Vagina (tissue), 2 donors: ENCODE measurements at regions not wholly inside any gene's neighbourhood (a gene's known extent, or its start where the extent isn't known, plus 50 kb on each side); places are given as distances from the start of the nearest gene placed in this dataset.
A peak's percentile ranks its signal among the peaks of the same experiment; 100 is the strongest.

Source experiments
- DNase-seq, 2 donors: peaks; one replicate each; pipeline ENCODE4 v3.0.0-alpha.2; 2017; ENCODE audit errors: extremely low spot score in 2 of 2
- H3K27ac ChIP-seq: fragments of 200-600 bp; sonication (generic); one replicate; pipeline ENCODE4 v1.5.1; 2019
- H3K27me3 ChIP-seq: fragments of 200-600 bp; sonication (generic); one replicate; pipeline ENCODE4 v1.5.1; 2019
- H3K36me3 ChIP-seq, 2 donors: fragments of 200-600 bp; sonication (generic); one replicate each; pipeline ENCODE4 v1.5.1; 2017 to 2019
- H3K4me1 ChIP-seq: fragments of 200-600 bp; sonication (generic); one replicate; pipeline ENCODE4 v1.5.1; 2019
- H3K4me3 ChIP-seq, 2 donors: fragments of 200-600 bp; sonication (generic); 1 replicate in 1 of 2; 2 replicates in 1 of 2; pipeline ENCODE4 v1.5.1; 2016 to 2019
- H3K9me3 ChIP-seq: fragments of 200-600 bp; sonication (generic); one replicate; pipeline ENCODE4 v1.5.1; 2019
- CTCF ChIP-seq, 3 experiments: fragments of 450-650 bp in 2 of 3; fragments of 200-600 bp in 1 of 3; sonication (generic) in 1 of 3; IDR thresholded peaks; one replicate each; pipeline ENCODE4 v1.5.1; 2017 to 2019; ENCODE audit warnings: antibody characterized with exemption in 3 of 3, mild to moderate bottlenecking in 2 of 3, moderate library complexity in 2 of 3
- POLR2A ChIP-seq, 2 donors: fragments of 450-650 bp; IDR thresholded peaks; one replicate each; pipeline ENCODE4 v1.6.1; 2017; ENCODE audit warnings: antibody characterized with exemption in 2 of 2, mild to moderate bottlenecking in 2 of 2, moderate library complexity in 2 of 2
- POLR2AphosphoS5 ChIP-seq, 2 donors: sonication (generic); formaldehyde crosslinking; IDR thresholded peaks; one replicate each; pipeline ENCODE4 v1.9.0; 2017; ENCODE audit warnings: antibody characterized with exemption in 2 of 2, mild to moderate bottlenecking in 2 of 2, low read depth in 1 of 2; ENCODE audit not compliant: insufficient read depth in 1 of 2
- intact Hi-C: fragments of 100-400 bp; cut with DNase I; formaldehyde crosslinking; loops from one replicate; pipeline ENCODE4 v1.15.1; 2023

GRCh38 chr14:98956661-98957060 is 315.3 kb downstream of the BCL11B start:
- no peak for DNase-seq
- intact Hi-C loops, result no loop called here
- Histone ChIP-seq H3K27me3 (no peaks in the 10 kb centered on the region), H3K4me1 (peaks cover 41% of the 10 kb centered on the region), H3K36me3 (no peaks in the 10 kb centered on the region), H3K9me3 (no peaks in the 10 kb centered on the region), H3K27ac (peak overlapping the region; percentile 79), H3K4me3 (no peak overlapping the region)
- TF ChIP-seq POLR2AphosphoS5 (IDR thresholded peaks at IDR 0.05; ENCODE audit: insufficient read depth in 1 of 2, low read depth in 1 of 2) (no peak), CTCF (IDR thresholded peaks at IDR 0.05) (no peak), POLR2A (IDR thresholded peaks at IDR 0.05) (no peak)

- H3K4me1 ChIP-seq, result peaks cover 41% of the 10 kb centered on the region
- DNase-seq, result peak in 1 of 2 donors; percentile 98
- TF ChIP-seq POLR2A (IDR thresholded peaks at IDR 0.05) (no peak), POLR2AphosphoS5 (IDR thresholded peaks at IDR 0.05; ENCODE audit: insufficient read depth in 1 of 2, low read depth in 1 of 2) (peak; percentile 70 to 89)
- intact Hi-C loops, result no loop called here
- no peaks in the 10 kb centered on the region for H3K9me3 ChIP-seq
- no peak overlapping the region for H3K4me3 ChIP-seq
- H3K27ac ChIP-seq, result peak overlapping the region; percentile 79
- H3K36me3 ChIP-seq, result no peaks in the 10 kb centered on the region
- no peaks in the 10 kb centered on the region for H3K27me3 ChIP-seq
Measured at GRCh38 chr14:98957211-98958047, 314.6 kb downstream of the BCL11B start.

GRCh38 chr14:98958048-98958631 is 313.9 kb downstream of the BCL11B start:
- Histone ChIP-seq H3K36me3 (no peaks in the 10 kb centered on the region), H3K27ac (peak overlapping the region; percentile 79), H3K27me3 (no peaks in the 10 kb centered on the region), H3K4me3 (no peak overlapping the region), H3K9me3 (no peaks in the 10 kb centered on the region), H3K4me1 (peaks cover 34% of the 10 kb centered on the region)
- intact Hi-C loops, result no loop called here
- TF ChIP-seq POLR2A (IDR thresholded peaks at IDR 0.05) (no peak), CTCF (IDR thresholded peaks at IDR 0.05) (no peak), POLR2AphosphoS5 (IDR thresholded peaks at IDR 0.05; ENCODE audit: insufficient read depth in 1 of 2, low read depth in 1 of 2) (no peak)
- peak in 1 of 2 donors; percentile 88 for DNase-seq

- no peak for DNase-seq
- H3K27ac ChIP-seq, result no peak overlapping the region
- no peaks in the 10 kb centered on the region for H3K9me3 ChIP-seq
- intact Hi-C loops, result no loop called here
- H3K4me3 ChIP-seq, result no peak overlapping the region
- H3K27me3 ChIP-seq, result no peaks in the 10 kb centered on the region
- TF ChIP-seq POLR2AphosphoS5 (IDR thresholded peaks at IDR 0.05; ENCODE audit: insufficient read depth in 1 of 2, low read depth in 1 of 2), result no peak
- no peaks in the 10 kb centered on the region for H3K36me3 ChIP-seq
- peaks cover 29% of the 10 kb centered on the region for H3K4me1 ChIP-seq
Measured at GRCh38 chr14:98958632-98959031, 313.4 kb downstream of the BCL11B start.

- TF ChIP-seq CTCF (IDR thresholded peaks at IDR 0.05), result no peak
- no peak for TF ChIP-seq POLR2AphosphoS5 (IDR thresholded peaks at IDR 0.05; ENCODE audit: insufficient read depth in 1 of 2, low read depth in 1 of 2)
- TF ChIP-seq POLR2A (IDR thresholded peaks at IDR 0.05), result no peak
Measured at GRCh38 chr14:98959410-98959809, 312.6 kb downstream of the BCL11B start.

More at GRCh38 chr14:98959410-98959809, 312.6 kb downstream of the BCL11B start:
- no peak overlapping the region for H3K4me3 ChIP-seq
- intact Hi-C loops, result no loop called here
- H3K27ac ChIP-seq, result no peak overlapping the region
- DNase-seq, result peak in 1 of 2 donors; percentile 81
- H3K9me3 ChIP-seq, result no peaks in the 10 kb centered on the region
- H3K4me1 ChIP-seq, result peaks cover 22% of the 10 kb centered on the region
- H3K27me3 ChIP-seq, result no peaks in the 10 kb centered on the region
- H3K36me3 ChIP-seq, result no peaks in the 10 kb centered on the region
